ENCODE measurements at regions not wholly inside any gene's neighbourhood (a gene's known extent, or its start where the extent isn't known, plus 50 kb on each side); places are given as distances from the start of the nearest gene placed in this dataset.

DNA sequence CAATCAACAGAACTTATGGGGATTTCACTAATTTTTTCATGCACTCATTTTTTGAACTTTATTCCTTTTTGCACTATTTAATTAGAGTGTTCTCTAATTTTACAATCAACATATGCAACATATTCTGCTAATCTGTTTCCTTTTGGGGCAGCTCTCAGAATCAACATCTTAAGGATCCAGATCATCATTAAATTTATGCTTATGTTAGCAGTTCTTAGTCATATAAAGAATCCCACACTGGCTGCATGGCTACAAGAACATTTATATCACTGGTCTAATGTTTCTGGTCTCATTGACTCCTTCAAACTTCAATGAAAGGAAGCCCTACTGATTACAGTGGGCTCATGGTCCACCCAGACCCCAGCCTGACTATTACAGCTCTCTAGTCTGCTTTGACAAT lies 245.2 kb downstream of the RBM26 start:
- intact Hi-C loops (cut with micrococcal nuclease; ENCODE audit: unreplicated experiment) = no loop called here
- Histone ChIP-seq H3K36me3 (replicated peaks in 1 of 2; ENCODE audit: control insufficient read depth in 1 of 2, insufficient read depth in 2 of 2, low read length in 2 of 2) (no peaks in the 10 kb centered on the region), H3K27ac (ENCODE audit: extremely low read length, insufficient read depth, low read length) (no peak overlapping the region), H4K20me1 (ENCODE audit: insufficient read depth, low read length) (no peaks in the 10 kb centered on the region), H2AFZ (ENCODE audit: low read length) (no peak overlapping the region), H3K9me3 (ENCODE audit: low read length) (no peaks in the 10 kb centered on the region), H3K4me2 (ENCODE audit: low read depth, low read length) (no peak overlapping the region), H3K9ac (ENCODE audit: insufficient read depth, low read depth, low read length) (no peak overlapping the region), H3K79me2 (ENCODE audit: insufficient read depth, low read length) (no peaks in the 10 kb centered on the region), H3K4me3 (replicated peaks in 1 of 3; ENCODE audit: insufficient read depth in 1 of 3, low read depth in 2 of 3, low read length in 3 of 3) (no peak overlapping the region), H3K4me1 (ENCODE audit: insufficient read depth, low read length) (no peaks in the 10 kb centered on the region), H3K27me3 (ENCODE audit: control insufficient read depth in 1 of 2, insufficient read depth in 2 of 2, low read length in 2 of 2) (no peaks in the 10 kb centered on the region)
- TF ChIP-seq CEBPB (IDR thresholded peaks at IDR 0.05; ENCODE audit: borderline replicate concordance, low read depth, low read length) = no peak
- TF ChIP-seq HNF4A (CRISPR knock-in tag; IDR thresholded peaks at IDR 0.05) = no peak
- TF ChIP-seq ZNF776 (CRISPR knock-in tag; IDR thresholded peaks at IDR 0.05) = no peak
- no peak for TF ChIP-seq TBP (CRISPR knock-in tag; IDR thresholded peaks at IDR 0.05)
- no peak for TF ChIP-seq MATR3 (CRISPR knock-in tag; IDR thresholded peaks at IDR 0.05)
- TF ChIP-seq, protein P1, sequence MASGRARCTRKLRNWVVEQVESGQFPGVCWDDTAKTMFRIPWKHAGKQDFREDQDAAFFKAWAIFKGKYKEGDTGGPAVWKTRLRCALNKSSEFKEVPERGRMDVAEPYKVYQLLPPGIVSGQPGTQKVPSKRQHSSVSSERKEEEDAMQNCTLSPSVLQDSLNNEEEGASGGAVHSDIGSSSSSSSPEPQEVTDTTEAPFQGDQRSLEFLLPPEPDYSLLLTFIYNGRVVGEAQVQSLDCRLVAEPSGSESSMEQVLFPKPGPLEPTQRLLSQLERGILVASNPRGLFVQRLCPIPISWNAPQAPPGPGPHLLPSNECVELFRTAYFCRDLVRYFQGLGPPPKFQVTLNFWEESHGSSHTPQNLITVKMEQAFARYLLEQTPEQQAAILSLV (CRISPR knock-in tag; IDR thresholded peaks at IDR 0.05; ENCODE audit: borderline replicate concordance) = no peak
- TF ChIP-seq, protein P2, sequence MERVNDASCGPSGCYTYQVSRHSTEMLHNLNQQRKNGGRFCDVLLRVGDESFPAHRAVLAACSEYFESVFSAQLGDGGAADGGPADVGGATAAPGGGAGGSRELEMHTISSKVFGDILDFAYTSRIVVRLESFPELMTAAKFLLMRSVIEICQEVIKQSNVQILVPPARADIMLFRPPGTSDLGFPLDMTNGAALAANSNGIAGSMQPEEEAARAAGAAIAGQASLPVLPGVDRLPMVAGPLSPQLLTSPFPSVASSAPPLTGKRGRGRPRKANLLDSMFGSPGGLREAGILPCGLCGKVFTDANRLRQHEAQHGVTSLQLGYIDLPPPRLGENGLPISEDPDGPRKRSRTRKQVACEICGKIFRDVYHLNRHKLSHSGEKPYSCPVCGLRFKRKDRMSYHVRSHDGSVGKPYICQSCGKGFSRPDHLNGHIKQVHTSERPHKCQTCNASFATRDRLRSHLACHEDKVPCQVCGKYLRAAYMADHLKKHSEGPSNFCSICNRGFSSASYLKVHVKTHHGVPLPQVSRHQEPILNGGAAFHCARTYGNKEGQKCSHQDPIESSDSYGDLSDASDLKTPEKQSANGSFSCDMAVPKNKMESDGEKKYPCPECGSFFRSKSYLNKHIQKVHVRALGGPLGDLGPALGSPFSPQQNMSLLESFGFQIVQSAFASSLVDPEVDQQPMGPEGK (CRISPR knock-in tag; IDR thresholded peaks at IDR 0.05) = no peak
- TF ChIP-seq, protein P3, sequence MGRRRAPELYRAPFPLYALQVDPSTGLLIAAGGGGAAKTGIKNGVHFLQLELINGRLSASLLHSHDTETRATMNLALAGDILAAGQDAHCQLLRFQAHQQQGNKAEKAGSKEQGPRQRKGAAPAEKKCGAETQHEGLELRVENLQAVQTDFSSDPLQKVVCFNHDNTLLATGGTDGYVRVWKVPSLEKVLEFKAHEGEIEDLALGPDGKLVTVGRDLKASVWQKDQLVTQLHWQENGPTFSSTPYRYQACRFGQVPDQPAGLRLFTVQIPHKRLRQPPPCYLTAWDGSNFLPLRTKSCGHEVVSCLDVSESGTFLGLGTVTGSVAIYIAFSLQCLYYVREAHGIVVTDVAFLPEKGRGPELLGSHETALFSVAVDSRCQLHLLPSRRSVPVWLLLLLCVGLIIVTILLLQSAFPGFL (CRISPR knock-in tag; IDR thresholded peaks at IDR 0.05) = no peak
- TF ChIP-seq MAFK (conservative IDR thresholded peaks at IDR 0.05 in 1 of 2, IDR thresholded peaks at IDR 0.05 in 1 of 2; ENCODE audit: low read length in 2 of 2) = peak; percentile 62 to 84; a peak in 3 of 4 replicates
- peak; percentile 77 for TF ChIP-seq MAFF (IDR thresholded peaks at IDR 0.05; ENCODE audit: low read depth, low read length)
- no peak for TF ChIP-seq PHF5A (CRISPR knock-in tag; IDR thresholded peaks at IDR 0.05; ENCODE audit: low read depth, unreplicated experiment)
- TF ChIP-seq ZNF382 (CRISPR knock-in tag; IDR thresholded peaks at IDR 0.05; ENCODE audit: borderline replicate concordance) = no peak
- no peak for TF ChIP-seq BRD4 (CRISPR knock-in tag; IDR thresholded peaks at IDR 0.05)
- TF ChIP-seq ZBTB38 (CRISPR knock-in tag; IDR thresholded peaks at IDR 0.05) = no peak
- TF ChIP-seq, protein P4, sequence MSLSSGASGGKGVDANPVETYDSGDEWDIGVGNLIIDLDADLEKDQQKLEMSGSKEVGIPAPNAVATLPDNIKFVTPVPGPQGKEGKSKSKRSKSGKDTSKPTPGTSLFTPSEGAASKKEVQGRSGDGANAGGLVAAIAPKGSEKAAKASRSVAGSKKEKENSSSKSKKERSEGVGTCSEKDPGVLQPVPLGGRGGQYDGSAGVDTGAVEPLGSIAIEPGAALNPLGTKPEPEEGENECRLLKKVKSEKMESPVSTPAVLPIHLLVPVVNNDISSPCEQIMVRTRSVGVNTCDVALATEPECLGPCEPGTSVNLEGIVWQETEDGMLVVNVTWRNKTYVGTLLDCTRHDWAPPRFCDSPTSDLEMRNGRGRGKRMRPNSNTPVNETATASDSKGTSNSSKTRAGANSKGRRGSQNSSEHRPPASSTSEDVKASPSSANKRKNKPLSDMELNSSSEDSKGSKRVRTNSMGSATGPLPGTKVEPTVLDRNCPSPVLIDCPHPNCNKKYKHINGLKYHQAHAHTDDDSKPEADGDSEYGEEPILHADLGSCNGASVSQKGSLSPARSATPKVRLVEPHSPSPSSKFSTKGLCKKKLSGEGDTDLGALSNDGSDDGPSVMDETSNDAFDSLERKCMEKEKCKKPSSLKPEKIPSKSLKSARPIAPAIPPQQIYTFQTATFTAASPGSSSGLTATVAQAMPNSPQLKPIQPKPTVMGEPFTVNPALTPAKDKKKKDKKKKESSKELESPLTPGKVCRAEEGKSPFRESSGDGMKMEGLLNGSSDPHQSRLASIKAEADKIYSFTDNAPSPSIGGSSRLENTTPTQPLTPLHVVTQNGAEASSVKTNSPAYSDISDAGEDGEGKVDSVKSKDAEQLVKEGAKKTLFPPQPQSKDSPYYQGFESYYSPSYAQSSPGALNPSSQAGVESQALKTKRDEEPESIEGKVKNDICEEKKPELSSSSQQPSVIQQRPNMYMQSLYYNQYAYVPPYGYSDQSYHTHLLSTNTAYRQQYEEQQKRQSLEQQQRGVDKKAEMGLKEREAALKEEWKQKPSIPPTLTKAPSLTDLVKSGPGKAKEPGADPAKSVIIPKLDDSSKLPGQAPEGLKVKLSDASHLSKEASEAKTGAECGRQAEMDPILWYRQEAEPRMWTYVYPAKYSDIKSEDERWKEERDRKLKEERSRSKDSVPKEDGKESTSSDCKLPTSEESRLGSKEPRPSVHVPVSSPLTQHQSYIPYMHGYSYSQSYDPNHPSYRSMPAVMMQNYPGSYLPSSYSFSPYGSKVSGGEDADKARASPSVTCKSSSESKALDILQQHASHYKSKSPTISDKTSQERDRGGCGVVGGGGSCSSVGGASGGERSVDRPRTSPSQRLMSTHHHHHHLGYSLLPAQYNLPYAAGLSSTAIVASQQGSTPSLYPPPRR (CRISPR knock-in tag; IDR thresholded peaks at IDR 0.05; ENCODE audit: borderline replicate concordance) = no peak
- in situ Hi-C loops (cut with HindIII; ENCODE audit: extremely low pct_ligation_motif_present, low pct_unique_long_range_greater_than_20kb) = no loop called here
- ChIA-PET CTCF (ENCODE audit: low intra/inter-chr PET ratio, low total read pairs) (no interaction called here), POLR2A (no interaction called here)
- no TSS peak for BruUV-seq (replicated peaks)
- ATAC-seq (no peak), FAIRE-seq (no peak), DNase-seq (ENCODE audit: low spot score) (no peak)
